Activated CD8-positive, alpha-beta memory T cell treated with anti-CD3 and anti-CD28 coated beads for 48 hours (primary cell): ENCODE measurements at regions not wholly inside any gene's neighbourhood (a gene's known extent, or its start where the extent isn't known, plus 50 kb on each side); places are given as distances from the start of the nearest gene placed in this dataset.
"Not testable (repeated sequence)": the region's sequence is repeated elsewhere in the genome, so short reads cannot be mapped to it uniquely, and the experiment has no call there.

Experiments
- DNase-seq, 3 experiments: peaks; one replicate each; pipeline ENCODE4 v3.0.0-alpha.2; 2020; ENCODE audit warnings: low read depth in 2 of 3, low spot score in 2 of 3

DNA sequence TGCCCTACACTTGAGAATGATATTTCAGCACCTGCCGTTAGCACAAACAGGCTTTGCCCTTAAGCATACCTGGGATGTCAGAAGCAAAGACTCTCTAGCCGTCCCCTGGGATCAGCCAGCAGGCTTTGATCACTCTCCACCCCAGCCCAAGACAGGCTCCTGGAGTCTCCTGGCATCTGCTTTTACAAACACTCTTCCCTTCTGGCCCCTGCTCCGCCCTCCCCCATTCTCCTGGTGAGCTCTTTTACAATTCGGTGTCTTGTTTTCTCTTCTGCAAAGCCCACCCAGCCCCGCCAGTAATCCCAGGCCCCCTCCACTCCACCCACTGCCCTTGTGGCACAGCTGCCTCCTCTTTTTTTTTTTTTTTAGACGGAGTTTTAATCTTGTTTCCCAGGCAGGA, 50.4 kb downstream of the KATNIP start:
- DNase-seq = no peak

DNA sequence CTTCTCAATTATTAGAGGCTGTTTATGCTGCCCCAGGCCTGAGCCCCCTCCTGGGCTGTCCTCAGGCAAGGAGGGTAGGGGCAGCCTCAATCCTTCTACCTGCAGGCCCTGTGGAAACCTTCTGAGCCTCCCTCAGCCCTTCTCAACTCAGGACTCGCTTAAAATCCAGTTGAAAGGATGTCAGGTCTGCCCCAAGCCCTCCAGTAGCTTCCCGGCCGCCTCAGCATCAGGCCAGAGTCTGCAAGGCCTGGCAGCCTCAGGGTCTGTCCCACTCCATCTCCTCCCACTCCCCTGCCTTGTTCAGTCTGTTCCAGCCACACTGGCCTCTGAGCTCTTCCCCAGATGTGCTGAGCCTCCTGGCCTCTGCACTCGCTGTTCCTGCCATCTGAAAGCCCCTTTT, 52.2 kb downstream of the KATNIP start:
- no peak for DNase-seq

DNA sequence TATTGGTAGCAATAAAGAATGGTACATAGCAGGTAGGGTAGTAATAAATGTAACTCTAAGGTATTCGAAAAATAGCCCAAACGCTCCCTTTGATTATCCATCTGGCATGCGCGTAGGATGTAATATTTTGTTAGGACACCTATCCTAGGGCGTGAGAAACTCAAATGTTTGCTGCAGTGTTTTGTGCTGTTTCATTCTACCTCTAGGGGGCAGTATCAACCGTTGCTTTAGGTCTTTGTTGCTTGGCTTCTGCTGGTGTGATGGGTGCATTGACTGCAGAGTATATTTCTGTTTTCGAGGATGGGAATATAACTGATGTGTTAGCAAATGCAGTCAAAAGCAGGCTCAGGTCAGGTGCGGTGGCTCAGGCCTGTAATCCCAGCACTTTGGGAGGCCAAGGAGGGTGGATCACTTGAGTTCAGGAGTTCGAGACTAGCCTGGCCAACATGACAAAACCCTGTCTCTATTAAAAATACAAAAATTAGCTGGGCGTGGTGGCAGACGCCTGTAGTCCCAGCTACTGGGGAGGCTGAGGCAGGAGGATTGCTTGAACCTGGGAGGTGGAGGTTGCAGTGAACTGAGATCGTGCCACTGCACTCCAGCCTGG, 55.7 kb downstream of the KATNIP start:
- not testable (repeated sequence) for DNase-seq

DNA sequence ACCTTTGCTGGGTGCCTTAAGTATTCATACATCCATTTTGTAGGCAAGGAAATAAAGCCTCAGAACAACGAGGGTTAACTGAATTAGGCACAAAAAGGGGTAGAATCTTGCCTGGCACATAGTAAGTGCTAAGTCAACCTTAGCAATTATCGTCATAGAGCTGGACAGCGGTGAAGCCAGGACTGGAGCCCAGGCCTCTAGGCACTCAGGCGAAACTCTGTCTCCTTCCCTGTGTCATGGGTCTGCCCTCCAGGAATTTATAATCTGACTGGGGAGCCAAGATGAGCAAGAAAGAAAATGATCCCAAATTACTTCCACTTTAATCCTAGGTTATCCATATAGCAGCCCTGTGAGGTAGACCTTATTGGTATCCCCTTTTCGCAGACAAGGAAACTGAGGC, 61.4 kb downstream of the KATNIP start:
- DNase-seq = no peak

DNA sequence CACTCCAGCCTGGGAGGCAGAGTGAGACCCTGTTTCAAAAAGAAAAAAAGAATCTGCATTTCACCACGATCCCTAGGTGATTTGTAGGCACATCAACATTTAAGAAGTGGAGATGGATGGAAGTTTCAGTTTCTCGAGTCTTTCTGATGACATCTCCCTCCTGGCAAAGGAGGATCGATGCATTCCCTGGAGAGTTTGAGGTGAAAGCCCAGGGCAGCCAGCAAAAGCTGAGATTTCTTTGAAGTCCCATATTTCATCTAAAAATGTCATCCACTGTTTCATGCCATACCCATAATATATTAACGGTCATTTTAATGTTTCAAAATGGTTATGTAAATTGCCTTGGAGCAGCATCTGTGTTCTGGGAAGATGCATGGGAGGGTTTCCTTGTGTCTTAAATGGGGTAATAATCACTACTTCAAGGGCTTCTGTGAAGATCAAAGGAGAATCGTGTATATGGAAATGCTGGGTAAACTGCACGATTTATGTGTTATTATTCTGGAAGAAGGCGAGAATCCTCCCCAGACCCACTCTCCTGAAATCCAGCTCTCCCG, 63.4 kb downstream of the KATNIP start:
- DNase-seq = no peak

DNA sequence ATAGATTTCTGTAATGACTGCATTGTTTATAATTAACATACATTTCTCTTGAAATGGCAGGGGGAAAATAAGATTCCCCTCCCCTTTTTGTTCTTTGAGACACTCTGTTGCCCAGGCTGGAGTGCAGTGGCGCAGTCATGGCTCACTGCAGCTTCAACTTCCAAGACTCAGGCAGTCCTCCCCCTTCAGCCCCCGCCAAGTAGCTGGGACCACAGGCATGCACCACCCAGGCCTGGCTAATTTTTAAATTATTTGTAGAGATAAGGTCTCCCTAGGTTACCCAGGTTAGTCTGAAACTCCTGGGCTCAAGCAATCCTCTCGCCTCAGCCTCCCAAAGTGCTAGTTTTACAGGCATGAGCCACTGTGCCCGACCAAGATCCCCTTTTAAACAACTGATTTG, 67.7 kb downstream of the KATNIP start:
- DNase-seq = no peak

DNA sequence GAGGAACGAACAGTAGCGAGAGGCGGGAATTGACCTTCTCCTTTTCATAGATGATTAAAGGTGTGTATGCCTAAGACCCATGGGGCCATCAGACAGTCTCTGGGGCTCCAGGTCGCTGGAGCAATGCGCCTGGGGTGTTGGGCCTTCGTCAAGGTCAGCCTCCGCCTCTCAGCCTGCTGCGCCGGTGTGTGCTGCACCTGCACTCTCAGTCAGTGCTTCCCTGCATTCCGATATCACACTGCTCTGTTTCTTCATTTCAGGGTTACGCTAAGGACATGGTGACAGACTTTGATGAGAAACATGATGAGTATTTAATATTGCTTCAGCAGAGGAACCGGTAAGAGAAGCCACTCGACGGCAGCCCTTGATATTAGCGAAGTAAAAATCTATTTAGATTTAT, 68.2 kb downstream of the KATNIP start:
- DNase-seq = no peak

DNA sequence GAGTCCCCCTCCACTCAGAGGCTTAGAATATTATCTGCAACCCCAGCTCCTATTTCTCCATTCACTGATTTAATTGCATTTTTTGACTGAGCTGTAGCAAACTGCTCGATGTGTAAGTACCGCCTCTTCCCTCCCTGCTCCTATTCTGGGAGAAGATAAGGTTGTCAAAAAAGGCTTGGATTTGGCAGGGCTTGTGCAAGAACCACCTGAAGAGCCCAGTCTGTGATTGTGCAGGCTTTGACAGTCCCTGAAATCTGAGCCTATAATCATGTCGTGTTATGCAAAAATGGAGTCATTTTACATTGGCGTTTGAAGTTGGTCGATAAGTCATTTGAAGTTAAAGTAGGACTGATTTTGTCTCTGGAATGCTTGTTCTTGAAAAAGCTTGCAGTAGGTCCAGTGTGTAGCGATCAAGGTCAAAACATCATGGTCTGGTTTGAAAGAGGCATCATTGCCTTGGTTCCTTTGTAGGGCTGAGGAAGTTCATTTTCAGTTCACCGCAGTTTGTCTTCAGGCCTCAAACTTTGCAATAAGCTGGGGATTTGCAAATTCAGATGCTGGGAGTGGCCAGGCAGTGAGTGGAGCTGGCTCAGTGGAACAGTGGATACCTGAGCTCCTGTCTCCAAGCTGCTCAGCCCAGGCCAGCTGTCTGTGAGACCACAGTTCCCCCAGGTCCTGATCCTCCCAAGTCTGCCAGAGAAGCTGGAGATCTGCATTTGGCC, 68.8 kb downstream of the KATNIP start:
- DNase-seq = no peak

DNA sequence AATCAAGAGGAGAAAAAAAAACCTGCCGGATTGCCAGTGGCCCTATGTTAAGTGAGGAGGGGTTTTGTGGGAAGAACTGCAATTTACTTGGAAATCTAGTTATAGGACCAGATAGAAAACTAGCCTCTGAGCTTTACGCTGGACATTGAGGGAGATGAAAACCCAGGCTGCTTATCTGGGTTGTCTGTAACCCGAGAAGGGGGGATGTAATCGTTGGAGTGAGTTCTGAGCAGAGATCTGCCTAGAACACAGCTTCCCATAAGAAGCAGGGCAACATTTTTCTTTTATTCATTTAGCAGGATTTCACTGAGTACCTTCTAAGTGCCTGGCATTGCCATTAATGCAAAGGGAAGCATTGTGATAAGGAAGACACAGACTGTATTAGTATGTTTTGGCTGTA, 70.6 kb downstream of the KATNIP start:
- DNase-seq = no peak

DNA sequence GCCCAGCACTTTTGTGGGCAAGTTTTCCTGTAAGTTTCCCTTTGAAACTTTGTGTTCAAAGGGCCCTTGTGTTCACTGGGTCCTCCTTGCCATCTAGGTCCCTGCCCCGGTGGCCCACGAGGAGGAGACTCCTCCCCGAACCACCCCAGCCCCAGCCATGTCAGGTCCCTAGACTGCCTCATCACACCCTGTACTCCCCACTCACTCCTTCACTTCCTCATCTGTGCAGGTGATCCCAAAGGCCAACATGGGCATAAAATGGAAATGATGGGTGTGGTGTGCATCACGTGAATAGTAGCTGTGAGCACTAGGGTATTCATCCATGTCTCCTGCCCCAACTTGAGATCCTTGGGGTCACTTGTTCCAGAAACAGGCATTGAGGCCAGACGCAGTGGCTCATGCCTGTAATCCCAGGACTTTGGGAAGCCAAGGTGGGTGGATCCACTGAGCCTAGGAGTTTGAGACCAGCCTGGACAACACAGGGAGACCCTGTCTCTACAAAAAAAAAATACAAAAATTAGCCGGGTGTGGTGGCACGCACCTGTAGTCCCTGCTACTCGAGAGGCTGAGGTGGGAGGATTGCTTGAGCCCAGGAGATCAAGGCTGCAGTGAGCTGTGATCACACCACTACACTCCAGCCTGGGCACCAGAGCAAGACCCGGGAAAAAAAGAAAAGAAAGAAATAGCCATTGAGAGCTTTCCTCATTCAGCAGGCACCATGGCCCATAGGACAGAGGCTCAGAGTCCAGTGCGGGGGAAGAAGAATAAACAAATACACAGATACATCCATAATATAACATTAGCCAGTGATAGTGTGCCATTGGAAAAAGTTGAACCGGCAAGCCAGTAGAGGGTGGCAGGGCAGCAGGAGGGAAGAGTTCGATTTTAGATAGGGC, 74.5 kb downstream of the KATNIP start:
- no peak for DNase-seq

DNA sequence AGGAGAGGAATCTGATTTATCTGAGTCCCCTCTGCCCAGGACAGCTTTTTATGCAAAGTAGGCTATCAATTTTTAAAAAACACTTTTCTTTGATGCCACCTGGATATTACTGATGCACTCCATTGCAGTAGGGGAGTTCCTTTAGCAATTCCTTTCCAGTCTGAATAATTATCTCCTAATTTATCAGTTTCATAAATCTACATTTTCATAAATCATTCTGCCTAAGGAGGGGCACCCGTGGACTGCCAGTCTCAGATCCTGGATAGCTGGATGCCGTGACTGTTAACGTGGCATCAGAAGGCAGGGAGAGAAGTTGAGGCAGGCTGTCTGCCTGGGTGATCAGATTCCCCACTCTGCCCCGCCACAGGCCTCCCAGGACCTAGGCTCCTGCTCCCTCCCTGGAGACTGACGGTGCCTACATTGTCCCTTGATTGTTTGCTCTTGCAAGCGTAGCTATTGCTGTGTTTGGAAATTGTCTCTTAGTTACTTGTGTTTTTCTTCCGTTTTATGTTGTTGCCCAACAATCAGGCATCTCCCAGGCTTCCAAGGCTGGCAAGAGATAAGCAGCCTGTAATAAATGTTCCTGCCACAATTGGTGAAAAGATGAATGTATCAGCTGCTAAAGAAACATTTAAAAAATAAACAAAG, 75.2 kb downstream of the KATNIP start:
- DNase-seq = no peak

DNA sequence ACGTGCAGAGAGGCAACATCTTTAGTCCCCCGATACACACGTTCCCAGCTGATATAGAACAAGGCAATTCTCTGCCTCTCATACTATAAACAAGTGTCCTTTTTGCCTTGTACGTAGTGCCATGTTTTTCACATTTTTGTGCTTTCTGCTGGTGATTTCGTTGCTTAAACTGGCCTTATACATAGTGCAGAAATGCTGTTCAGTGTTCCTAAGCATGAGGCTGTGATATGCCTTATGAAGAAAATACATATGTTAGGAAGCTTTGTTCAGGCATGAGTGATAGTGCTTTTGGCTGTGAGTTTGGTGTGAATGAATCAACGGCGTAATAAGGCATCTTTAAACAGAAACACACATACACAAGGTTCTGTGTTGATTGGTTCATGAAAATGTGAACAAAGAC, 77.2 kb downstream of the KATNIP start:
- no peak for DNase-seq

DNA sequence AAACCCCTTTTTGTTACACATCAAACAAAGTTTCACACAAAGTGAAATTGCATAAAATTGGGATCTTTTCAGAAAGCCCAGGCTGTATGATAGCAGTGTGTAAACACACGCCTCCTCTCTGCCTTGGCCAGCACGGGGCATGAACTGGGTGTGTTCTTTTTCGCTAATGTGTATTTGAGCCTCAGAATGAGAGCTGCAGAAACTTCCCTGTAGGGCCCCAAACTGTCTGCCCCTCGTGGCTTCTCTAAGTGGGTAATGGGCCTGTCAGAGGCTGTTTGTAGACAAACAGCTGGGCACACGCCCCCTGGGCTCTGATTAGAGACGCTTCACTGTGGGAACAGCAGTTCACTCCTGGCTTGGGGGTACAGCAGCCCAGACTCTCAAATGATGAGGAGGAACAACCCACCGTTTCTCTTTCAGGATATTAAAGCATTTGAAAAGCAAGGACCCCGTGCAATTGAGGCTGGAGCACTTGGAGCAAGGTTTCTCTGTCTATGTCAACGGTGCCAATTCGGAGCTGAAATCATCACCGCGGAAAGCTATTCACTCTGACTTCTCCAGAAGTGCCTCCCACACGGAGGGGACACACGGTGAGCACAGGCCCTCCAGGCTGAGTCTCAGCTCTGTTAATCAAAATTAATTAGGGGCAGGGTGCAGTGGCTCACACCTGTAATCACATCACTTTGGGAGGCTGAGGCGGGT, 78.4 kb downstream of the KATNIP start:
- no peak for DNase-seq

DNA sequence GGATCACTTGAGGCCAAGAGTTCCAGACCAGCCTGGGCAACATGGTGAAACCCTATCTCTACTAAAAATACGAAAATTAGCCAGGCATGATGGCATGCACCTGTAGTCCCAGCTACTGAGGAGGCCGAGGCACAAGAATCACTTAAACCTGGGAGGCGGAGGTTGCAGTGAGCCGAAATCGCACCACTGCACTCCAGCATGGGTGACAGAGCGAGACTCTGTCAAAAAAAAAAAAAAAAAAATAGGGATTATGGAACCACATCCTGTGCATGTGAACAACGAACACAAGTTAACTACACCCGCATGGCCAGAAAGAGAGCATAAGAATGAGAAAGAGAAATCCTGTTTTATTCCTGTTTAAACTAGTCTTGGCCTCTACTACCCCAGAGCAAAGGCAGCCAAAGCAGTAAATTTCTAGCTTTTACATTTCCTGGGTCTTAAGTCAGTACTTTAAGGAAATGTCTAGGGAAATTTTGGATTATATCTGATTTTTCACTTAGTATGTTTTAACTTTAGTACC, 79.1 kb downstream of the KATNIP start:
- not testable (repeated sequence) for DNase-seq

DNA sequence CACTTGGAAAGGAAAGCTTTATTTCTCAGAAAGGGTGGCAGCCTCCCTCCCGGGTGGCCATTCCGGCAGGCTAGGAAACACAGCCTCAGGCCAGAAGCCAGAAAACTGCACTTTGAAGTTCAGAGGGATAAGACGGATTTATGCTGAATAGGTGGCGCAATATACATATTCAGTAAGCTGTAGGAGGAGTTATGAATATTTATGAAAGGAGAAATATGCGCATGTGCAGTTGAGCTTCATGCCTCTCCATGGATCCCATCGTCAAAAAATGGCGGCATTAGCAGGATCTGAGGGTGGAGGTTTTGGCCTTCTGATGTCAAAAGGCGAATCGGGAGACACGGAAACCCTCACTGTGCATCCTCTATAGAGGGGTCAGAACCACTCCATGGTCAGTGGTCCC, 82.3 kb downstream of the KATNIP start:
- DNase-seq = no peak

DNA sequence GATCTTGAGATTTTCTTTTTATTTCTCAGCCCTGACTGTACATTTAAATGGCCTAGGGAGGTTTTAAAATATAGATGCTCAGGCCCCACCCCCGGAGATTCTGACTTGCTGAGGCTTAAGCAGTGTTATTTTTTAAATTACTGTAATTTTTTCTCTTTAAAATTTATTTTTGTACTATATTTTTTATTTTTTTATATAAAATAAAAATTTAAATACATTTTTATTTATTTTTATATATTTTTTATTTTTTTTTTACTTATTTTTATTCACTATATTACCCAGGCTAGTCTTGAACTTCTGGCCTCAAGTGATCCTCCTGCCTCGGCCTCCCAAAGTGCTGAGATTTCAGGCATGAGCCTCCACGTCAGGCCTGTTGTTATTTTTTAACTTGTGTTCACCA, 83.3 kb downstream of the KATNIP start:
- no peak for DNase-seq

DNA sequence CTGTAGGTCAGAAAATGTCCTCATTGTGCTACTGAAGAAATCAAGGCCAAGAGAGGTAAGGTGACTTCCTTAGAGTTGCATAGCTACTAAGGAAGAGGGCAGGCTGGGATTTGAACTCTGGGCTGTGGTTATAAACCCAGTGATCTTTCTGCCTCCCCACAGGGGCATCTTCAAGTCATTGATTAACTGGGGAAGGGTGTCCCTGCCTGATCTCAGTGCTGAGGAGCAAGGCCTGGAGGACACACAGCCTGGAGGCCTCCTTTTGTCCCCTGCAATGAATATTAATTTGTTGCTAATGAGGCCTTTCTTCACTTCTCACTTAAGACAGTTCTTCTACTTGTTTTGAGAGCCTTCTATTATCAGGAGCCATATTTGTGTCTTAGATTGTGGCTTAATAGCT, 83.8 kb downstream of the KATNIP start:
- DNase-seq = no peak

DNA sequence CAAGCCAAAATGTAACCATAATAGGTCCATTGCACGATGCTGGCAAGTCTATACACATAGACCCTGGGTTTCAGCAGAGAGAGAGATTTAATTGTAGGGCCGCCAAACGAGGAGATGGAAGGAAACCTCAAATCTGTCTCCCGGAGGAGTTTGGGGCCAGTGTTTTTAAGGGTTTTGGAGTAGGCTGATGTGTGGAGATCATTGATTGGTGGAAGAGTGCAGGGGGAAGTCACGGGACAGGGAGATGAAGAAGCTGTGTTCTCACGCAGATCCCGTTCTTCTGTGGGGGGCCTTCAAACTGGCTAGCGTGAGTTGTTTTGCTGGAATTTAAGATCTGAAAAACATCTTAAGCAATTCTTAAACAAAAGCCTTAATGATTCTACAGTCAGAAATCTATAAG, 84.8 kb downstream of the KATNIP start:
- no peak for DNase-seq

DNA sequence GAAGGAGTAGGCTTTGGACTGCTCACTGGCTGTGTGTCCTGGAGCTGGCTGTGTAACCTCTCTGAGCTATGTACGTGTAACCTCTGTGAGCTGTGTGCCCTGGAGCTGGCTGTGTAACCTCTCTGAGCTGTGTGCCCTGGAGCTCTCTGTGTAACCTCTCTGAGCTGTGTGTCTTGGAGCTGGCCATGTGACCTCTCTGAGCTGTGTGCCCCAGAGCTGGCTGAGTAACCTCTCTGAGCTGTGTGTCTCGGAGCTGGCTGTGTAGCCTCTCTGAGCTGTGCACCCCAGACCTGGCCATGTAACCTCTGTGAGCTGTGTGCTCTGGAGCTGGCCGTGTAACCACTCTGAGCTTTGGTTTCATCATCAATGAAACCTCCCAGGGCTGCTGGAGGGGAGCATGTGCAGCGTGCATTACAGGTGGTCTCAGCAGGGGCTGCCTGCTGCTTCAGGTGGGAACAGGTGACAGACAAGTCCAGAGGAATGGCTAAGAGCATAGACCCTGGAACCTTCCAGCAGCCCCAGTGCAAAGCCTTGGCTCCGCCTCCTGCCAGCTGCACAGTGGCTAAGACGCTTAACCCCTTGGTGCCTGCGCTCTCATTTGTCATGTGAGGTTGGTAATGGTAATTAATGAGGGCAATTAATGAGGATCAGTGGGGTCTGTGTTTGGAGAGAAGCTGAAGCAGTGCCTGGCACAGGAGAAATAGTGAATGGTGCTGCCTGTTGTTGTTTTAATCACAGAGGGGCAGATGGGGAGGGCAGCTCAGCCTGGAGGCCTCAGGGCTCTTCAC, 86.7 kb downstream of the KATNIP start:
- DNase-seq = no peak
